ENCODE measurements at regions not wholly inside any gene's neighbourhood (a gene's known extent, or its start where the extent isn't known, plus 50 kb on each side); places are given as distances from the start of the nearest gene placed in this dataset.

- Histone ChIP-seq H3K4me3 (ENCODE audit: low read depth in 1 of 2, low read length in 2 of 2) (no peak overlapping the region), H3K4me2 (ENCODE audit: insufficient read depth, low read length) (no peak overlapping the region), H3K9ac (ENCODE audit: low read depth, low read length) (no peak overlapping the region), H3K9me3 (ENCODE audit: insufficient read depth, low read length, severe bottlenecking) (no peaks in the 10 kb centered on the region), H3K27ac (ENCODE audit: low read length) (no peak overlapping the region), H2AFZ (ENCODE audit: low read depth, low read length) (no peak overlapping the region), H4K20me1 (ENCODE audit: insufficient read depth, low read length) (no peaks in the 10 kb centered on the region), H3K79me2 (ENCODE audit: insufficient read depth, low read length) (no peaks in the 10 kb centered on the region), H3K36me3 (ENCODE audit: insufficient read depth, low read length) (no peaks in the 10 kb centered on the region), H3K4me1 (ENCODE audit: insufficient read depth, low read length) (no peaks in the 10 kb centered on the region), H3K27me3 (ENCODE audit: insufficient read depth, low read length, poor library complexity) (peaks cover 3% of the 10 kb centered on the region)
- DNase-seq (no peak), ATAC-seq (ENCODE audit: insufficient read depth, low read depth) (no peak)
- TF ChIP-seq EZH2 (IDR thresholded peaks at IDR 0.05; ENCODE audit: borderline replicate concordance, low read depth, low read length, severe bottlenecking) = no peak
- no peak for TF ChIP-seq CTCF (IDR thresholded peaks at IDR 0.05; ENCODE audit: borderline replicate concordance, extremely low read depth, low read length, poor library complexity, severe bottlenecking)
Observed at GRCh38 chr5:62139741-62140140, 166.3 kb upstream of the KIF2A start.

GRCh38 chr5:62142351-62142750 lies 163.7 kb upstream of the KIF2A start:
- H3K9ac ChIP-seq (ENCODE audit: low read depth, low read length) = no peak overlapping the region
- H3K27ac ChIP-seq (ENCODE audit: low read length) = no peak overlapping the region
- no peaks in the 10 kb centered on the region for H3K79me2 ChIP-seq (ENCODE audit: insufficient read depth, low read length)
- peaks cover 3% of the 10 kb centered on the region for H3K27me3 ChIP-seq (ENCODE audit: insufficient read depth, low read length, poor library complexity)
- H3K4me1 ChIP-seq (ENCODE audit: insufficient read depth, low read length) = no peaks in the 10 kb centered on the region
- H3K9me3 ChIP-seq (ENCODE audit: insufficient read depth, low read length, severe bottlenecking) = no peaks in the 10 kb centered on the region
- no peaks in the 10 kb centered on the region for H4K20me1 ChIP-seq (ENCODE audit: insufficient read depth, low read length)
- DNase-seq (no peak), ATAC-seq (ENCODE audit: insufficient read depth, low read depth) (no peak)
- no peak overlapping the region for H3K4me2 ChIP-seq (ENCODE audit: insufficient read depth, low read length)
- H3K4me3 ChIP-seq (ENCODE audit: low read depth in 1 of 2, low read length in 2 of 2) = no peak overlapping the region
- H2AFZ ChIP-seq (ENCODE audit: low read depth, low read length) = no peak overlapping the region
- no peaks in the 10 kb centered on the region for H3K36me3 ChIP-seq (ENCODE audit: insufficient read depth, low read length)
- TF ChIP-seq EZH2 (IDR thresholded peaks at IDR 0.05; ENCODE audit: borderline replicate concordance, low read depth, low read length, severe bottlenecking) (no peak), CTCF (IDR thresholded peaks at IDR 0.05; ENCODE audit: borderline replicate concordance, extremely low read depth, low read length, poor library complexity, severe bottlenecking) (no peak)

GRCh38 chr5:62143268-62144229 lies 162.5 kb upstream of the KIF2A start:
- Histone ChIP-seq H3K79me2 (ENCODE audit: insufficient read depth, low read length) (no peaks in the 10 kb centered on the region), H3K9me3 (ENCODE audit: insufficient read depth, low read length, severe bottlenecking) (no peaks in the 10 kb centered on the region), H3K4me3 (ENCODE audit: low read depth in 1 of 2, low read length in 2 of 2) (no peak overlapping the region), H3K4me2 (ENCODE audit: insufficient read depth, low read length) (no peak overlapping the region), H3K27me3 (ENCODE audit: insufficient read depth, low read length, poor library complexity) (peaks cover 2% of the 10 kb centered on the region), H3K4me1 (ENCODE audit: insufficient read depth, low read length) (no peaks in the 10 kb centered on the region), H3K9ac (ENCODE audit: low read depth, low read length) (no peak overlapping the region), H3K36me3 (ENCODE audit: insufficient read depth, low read length) (no peaks in the 10 kb centered on the region), H3K27ac (ENCODE audit: low read length) (no peak overlapping the region), H4K20me1 (ENCODE audit: insufficient read depth, low read length) (no peaks in the 10 kb centered on the region), H2AFZ (ENCODE audit: low read depth, low read length) (no peak overlapping the region)
- DNase-seq = no peak
- no peak for TF ChIP-seq EZH2 (IDR thresholded peaks at IDR 0.05; ENCODE audit: borderline replicate concordance, low read depth, low read length, severe bottlenecking)
- peak; percentile 54 for TF ChIP-seq CTCF (IDR thresholded peaks at IDR 0.05; ENCODE audit: borderline replicate concordance, extremely low read depth, low read length, poor library complexity, severe bottlenecking)
- no peak for ATAC-seq (ENCODE audit: insufficient read depth, low read depth)
